Stimulated activated CD4-positive, alpha-beta T cell treated with anti-CD3 and anti-CD28 coated beads, TNF-alpha, amount 100 ng/mL, for 1 hour (primary cell): ENCODE measurements at regions not wholly inside any gene's neighbourhood (a gene's known extent, or its start where the extent isn't known, plus 50 kb on each side); places are given as distances from the start of the nearest gene placed in this dataset.

ENCODE experiments used
- DNase-seq, 3 donors: peaks; one replicate each; pipeline ENCODE4 v3.0.0-alpha.2; 2020; ENCODE audit warnings: low read depth in 3 of 3, low spot score in 1 of 3

DNA sequence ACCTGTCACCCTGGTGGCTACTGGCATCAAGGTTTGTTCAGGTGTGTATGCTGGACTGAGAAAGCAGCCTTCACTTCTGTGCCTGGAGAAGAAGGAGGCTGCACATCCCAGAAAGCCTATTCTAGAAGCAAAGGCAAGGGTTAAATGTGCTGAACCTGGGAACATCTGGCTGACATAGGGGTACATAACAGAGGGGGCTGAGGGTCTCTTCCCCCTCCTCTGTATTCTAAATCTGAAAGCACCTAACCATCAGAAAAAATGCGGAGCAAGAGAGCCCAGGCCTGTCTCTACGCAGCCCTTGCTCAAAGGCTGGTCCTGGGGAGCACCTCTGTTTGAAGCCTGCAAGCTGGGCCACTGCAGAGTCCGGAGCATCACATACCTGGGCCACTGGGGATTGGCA is 53.2 kb upstream of the FSTL4 start:
- no peak for DNase-seq

DNA sequence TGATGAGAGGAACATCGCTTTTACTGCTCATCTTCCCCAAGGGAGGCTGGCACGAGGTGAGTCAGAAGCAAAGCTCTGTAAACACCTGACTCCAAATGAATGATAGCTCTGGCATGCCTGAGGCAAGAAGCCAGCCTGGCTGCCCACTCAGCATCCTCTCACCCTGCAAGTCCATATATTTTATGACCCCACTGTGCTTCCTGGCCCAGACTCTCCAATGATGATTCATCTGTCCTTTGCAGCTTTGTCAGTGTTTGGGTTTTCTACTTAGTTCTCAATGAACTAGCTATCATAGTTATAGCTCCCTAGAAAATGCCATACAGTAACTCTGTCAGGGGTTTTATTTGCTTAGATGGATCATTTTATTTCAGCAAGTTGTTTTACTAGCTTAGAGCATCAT is 52.1 kb upstream of the FSTL4 start:
- DNase-seq = no peak

DNA sequence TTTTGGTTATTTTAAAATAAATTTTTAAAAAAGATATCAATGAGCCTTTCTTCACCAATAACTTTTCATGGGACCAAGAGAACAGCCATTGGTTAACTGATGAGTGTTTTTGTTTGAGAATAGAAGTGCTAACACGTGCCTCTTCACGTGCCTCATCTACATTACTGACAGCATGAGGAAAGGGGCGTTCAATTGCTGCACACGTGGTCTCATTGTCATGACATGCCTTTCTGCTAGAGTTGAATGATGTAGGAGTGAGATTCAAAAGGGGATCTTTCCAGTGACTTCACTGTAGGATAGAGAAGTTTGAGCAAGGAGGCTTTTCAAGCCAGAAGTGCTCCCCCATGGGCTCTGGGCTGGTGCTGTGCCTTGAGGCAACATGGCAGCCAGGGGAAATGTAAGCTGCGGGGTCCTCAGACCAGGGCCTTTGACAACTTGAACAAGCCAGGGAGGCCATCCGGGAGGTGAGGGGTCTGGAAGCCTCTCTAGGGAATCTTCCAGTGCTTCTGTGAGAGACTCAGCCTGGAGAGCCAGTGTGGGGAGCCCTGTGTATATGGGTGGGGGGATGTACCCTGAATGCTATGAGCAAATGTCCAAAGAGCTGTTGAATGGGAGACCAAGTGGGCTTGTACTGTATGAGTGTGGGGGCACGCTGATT is 51.2 kb upstream of the FSTL4 start:
- DNase-seq = no peak

- no peak for DNase-seq
These were observed 50.2 kb upstream of the FSTL4 start for GRCh38 chr5:133662578-133662977.
